GM12891 (cell line): ENCODE measurements at regions not wholly inside any gene's neighbourhood (a gene's known extent, or its start where the extent isn't known, plus 50 kb on each side); places are given as distances from the start of the nearest gene placed in this dataset.

ENCODE experiments used
- PAX5 ChIP-seq: IDR thresholded peaks from 2 replicates; pipeline ENCODE4 v1.6.1; 2011; ENCODE audit warnings: low read length, moderate library complexity, mild to moderate bottlenecking; ENCODE audit not compliant: insufficient read depth, severe bottlenecking
- POLR2A ChIP-seq: IDR thresholded peaks from 2 replicates; pipeline ENCODE4 v1.6.1; 2011; ENCODE audit warnings: low read depth, low read length, control low read depth
- POLR2AphosphoS5 ChIP-seq: IDR thresholded peaks from 2 replicates; pipeline ENCODE4 v1.6.1; 2011; ENCODE audit warnings: low read depth, low read length, control low read depth
- SPI1 ChIP-seq: IDR thresholded peaks from 2 replicates; pipeline ENCODE4 v1.6.1; 2011; ENCODE audit warnings: low read depth, low read length, control low read depth
- TAF1 ChIP-seq: IDR thresholded peaks from 2 replicates; pipeline ENCODE4 v1.6.1; 2011; ENCODE audit warnings: low read depth, low read length, control low read depth

DNA sequence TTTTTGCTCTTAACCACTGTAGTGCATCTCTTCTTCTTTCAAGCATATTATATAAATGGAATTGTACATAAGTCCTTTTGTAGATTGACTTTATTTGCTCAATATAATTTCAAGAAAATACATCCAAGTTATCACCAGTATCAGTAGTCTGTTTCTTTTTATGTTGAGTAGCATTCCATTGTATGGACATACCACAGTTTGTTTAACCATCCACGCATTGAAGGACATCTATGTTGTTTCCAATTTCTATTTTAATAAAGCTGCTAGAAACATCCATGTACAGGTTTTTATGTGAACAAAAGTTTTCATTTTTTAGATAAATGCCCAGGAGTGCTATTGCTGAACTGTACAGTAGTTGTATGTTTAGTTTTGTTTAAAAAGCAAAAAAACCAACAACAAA, 387.5 kb upstream of the SOX11 start:
- no peak for TF ChIP-seq TAF1
- TF ChIP-seq POLR2A, result no peak
- no peak for TF ChIP-seq POLR2AphosphoS5
- no peak for TF ChIP-seq SPI1
- no peak for TF ChIP-seq PAX5
